Retinal pigment epithelial cell (primary cell): ENCODE measurements at regions not wholly inside any gene's neighbourhood (a gene's known extent, or its start where the extent isn't known, plus 50 kb on each side); places are given as distances from the start of the nearest gene placed in this dataset.
"Not testable (repeated sequence)": the region's sequence is repeated elsewhere in the genome, so short reads cannot be mapped to it uniquely, and the experiment has no call there.

Source experiments
- DNase-seq: peaks from one replicate; pipeline ENCODE4 v3.0.0-alpha.2; 2010; ENCODE audit warnings: low read depth
- H3K4me3 ChIP-seq: 2 replicates; pipeline ENCODE4 v1.5.1; 2011; ENCODE audit warnings: mild to moderate bottlenecking, low read length, control low read depth, moderate library complexity
- CTCF ChIP-seq: conservative IDR thresholded peaks from 2 replicates; pipeline ENCODE4 v1.5.1; 2011; ENCODE audit warnings: low read depth, low read length, control low read depth, inconsistent platforms

GRCh38 chr14:38662781-38663180 lies 406.9 kb upstream of the CLEC14A start:
- H3K4me3 ChIP-seq = no peak overlapping the region
- TF ChIP-seq CTCF = no peak
- no peak for DNase-seq

GRCh38 chr14:38646391-38646790 lies 390.5 kb upstream of the CLEC14A start:
- DNase-seq = no peak

GRCh38 chr14:38634913-38635312 lies 379.0 kb upstream of the CLEC14A start:
- DNase-seq = not testable (repeated sequence)

More at GRCh38 chr14:38646391-38646790, 390.5 kb upstream of the CLEC14A start:
- H3K4me3 ChIP-seq = no peak overlapping the region
- no peak for TF ChIP-seq CTCF

GRCh38 chr14:38629412-38629811 lies 373.5 kb upstream of the CLEC14A start:
- no peak overlapping the region for H3K4me3 ChIP-seq
- TF ChIP-seq CTCF = no peak
- DNase-seq = no peak

More at GRCh38 chr14:38634913-38635312, 379.0 kb upstream of the CLEC14A start:
- H3K4me3 ChIP-seq = not testable (repeated sequence)

- H3K4me3 ChIP-seq = no peak overlapping the region
- TF ChIP-seq CTCF = no peak
- no peak for DNase-seq
Measured at GRCh38 chr14:38627163-38627562, 371.3 kb upstream of the CLEC14A start.

- no peak overlapping the region for H3K4me3 ChIP-seq
- no peak for DNase-seq
- no peak for TF ChIP-seq CTCF
Measured at GRCh38 chr14:38623661-38624060, 367.8 kb upstream of the CLEC14A start.

GRCh38 chr14:38618514-38618913 lies 362.6 kb upstream of the CLEC14A start:
- peak; percentile 26 for TF ChIP-seq CTCF
- no peak for DNase-seq
- H3K4me3 ChIP-seq = no peak overlapping the region

- H3K4me3 ChIP-seq = no peak overlapping the region
- no peak for TF ChIP-seq CTCF
- DNase-seq = no peak
Measured at GRCh38 chr14:38616959-38617358, 361.1 kb upstream of the CLEC14A start.
